ENCODE measurements at regions not wholly inside any gene's neighbourhood (a gene's known extent, or its start where the extent isn't known, plus 50 kb on each side); places are given as distances from the start of the nearest gene placed in this dataset.

DNA sequence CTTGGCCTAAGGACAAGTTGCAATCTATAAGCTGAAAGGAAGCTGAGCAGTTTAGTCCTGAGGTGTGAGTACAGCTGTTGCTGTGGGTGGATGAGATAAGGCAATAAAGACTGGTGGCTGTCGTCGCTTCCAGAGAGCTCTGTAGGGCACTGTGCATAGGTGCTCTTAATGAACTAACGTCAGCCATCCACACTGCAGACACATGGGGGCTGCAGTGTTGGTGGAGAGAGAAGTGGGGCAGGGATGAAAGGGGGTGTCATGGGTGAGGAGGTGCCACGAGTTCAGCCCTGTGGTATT lies 139.9 kb upstream of the IRX3 start:
- 45 to 58% (median 51%) methylated on average over 4 of the region's 4 CpGs for WGBS, 3 donors
- no peaks in the 10 kb centered on the region for H3K36me3 ChIP-seq (ENCODE audit: control insufficient read depth in 3 of 3, insufficient read depth in 2 of 3, low read depth in 1 of 3, low read length in 3 of 3)
- FAIRE-seq, result no peak

DNA sequence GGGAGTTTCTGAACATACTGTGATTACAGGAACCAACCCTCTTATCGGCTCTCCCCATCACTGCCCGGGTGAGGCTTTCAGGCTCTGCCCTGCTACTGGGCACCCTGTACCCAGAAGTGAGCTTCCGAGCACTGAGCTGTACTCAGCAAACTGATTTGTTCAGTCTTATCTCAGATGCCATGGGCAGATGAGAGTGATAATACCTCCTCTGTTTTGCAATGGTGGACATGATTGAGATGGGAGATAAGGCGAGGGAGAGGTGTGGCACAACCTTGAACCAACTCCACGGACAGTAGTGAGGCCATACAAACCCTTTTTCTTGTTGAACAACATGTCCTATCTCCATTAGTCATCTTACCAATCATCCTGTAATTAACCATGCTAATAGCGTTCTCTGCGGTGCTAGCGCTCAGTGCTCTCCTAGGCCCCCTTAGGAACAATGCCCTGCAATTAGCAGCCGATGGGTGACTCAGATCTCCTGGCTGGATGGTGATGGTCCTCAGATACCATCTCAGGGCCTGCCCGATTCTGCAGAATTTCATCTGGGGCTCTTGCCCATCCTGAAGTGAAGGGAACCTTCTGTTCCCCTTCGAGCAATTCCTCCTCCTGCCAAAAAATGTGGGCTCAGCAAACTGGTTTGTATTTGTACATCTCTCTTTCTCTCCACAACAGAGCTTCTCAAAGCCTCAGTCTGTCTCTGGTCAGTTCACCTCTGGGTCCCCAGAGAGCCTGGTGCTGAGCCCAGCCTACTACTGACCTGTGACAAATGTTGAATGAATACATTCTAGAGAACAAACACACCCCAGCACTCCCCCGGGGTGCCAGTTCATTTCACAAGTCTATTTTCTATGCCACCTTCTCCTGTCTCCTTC lies 139.3 kb upstream of the IRX3 start:
- no peak overlapping the region for H3K27ac ChIP-seq (ENCODE audit: low read depth in 1 of 3, low read length in 2 of 3)
- DNase-seq (no peak), FAIRE-seq (no peak)
- H3K27me3 ChIP-seq (ENCODE audit: control insufficient read depth in 3 of 3, insufficient read depth in 3 of 3, low read length in 3 of 3), result peaks cover 0 to 11% (median 3%) of the 10 kb centered on the region in 3 donors
- no peaks in the 10 kb centered on the region for H3K4me1 ChIP-seq (ENCODE audit: control insufficient read depth in 3 of 3, insufficient read depth in 2 of 3, low read depth in 1 of 3, low read length in 2 of 3)
- H3K9me3 ChIP-seq (ENCODE audit: control insufficient read depth in 2 of 2, insufficient read depth in 1 of 2, low read depth in 1 of 2, low read length in 1 of 2), result no peaks in the 10 kb centered on the region
- H3K36me3 ChIP-seq (ENCODE audit: control insufficient read depth in 3 of 3, insufficient read depth in 2 of 3, low read depth in 1 of 3, low read length in 3 of 3), result no peaks in the 10 kb centered on the region
- no peak overlapping the region for H3K4me3 ChIP-seq (ENCODE audit: low read depth in 1 of 3, low read length in 3 of 3)
- 70 to 81% (median 71%) methylated on average over 12 of the region's 12 CpGs for WGBS, 3 donors

More for the DNA sequence above, 139.9 kb upstream of the IRX3 start:
- Histone ChIP-seq H3K27me3 (ENCODE audit: control insufficient read depth in 3 of 3, insufficient read depth in 3 of 3, low read length in 3 of 3) (peaks cover 0 to 16% (median 3%) of the 10 kb centered on the region in 3 donors), H3K4me3 (ENCODE audit: low read depth in 1 of 3, low read length in 3 of 3) (no peak overlapping the region), H3K9me3 (ENCODE audit: control insufficient read depth in 2 of 2, insufficient read depth in 1 of 2, low read depth in 1 of 2, low read length in 1 of 2) (no peaks in the 10 kb centered on the region), H3K4me1 (ENCODE audit: control insufficient read depth in 3 of 3, insufficient read depth in 2 of 3, low read depth in 1 of 3, low read length in 2 of 3) (no peaks in the 10 kb centered on the region), H3K27ac (ENCODE audit: low read depth in 1 of 3, low read length in 2 of 3) (no peak overlapping the region)
- no peak for DNase-seq

- FAIRE-seq (no peak), DNase-seq (no peak)
- WGBS, 3 donors, result 71 to 80% (median 77%) methylated on average over 1 of the region's 1 CpG
- Histone ChIP-seq H3K27ac (ENCODE audit: low read depth in 1 of 3, low read length in 2 of 3) (no peak overlapping the region), H3K4me3 (ENCODE audit: low read depth in 1 of 3, low read length in 3 of 3) (no peak overlapping the region), H3K4me1 (ENCODE audit: control insufficient read depth in 3 of 3, insufficient read depth in 2 of 3, low read depth in 1 of 3, low read length in 2 of 3) (no peaks in the 10 kb centered on the region), H3K36me3 (ENCODE audit: control insufficient read depth in 3 of 3, insufficient read depth in 2 of 3, low read depth in 1 of 3, low read length in 3 of 3) (no peaks in the 10 kb centered on the region), H3K27me3 (ENCODE audit: control insufficient read depth in 3 of 3, insufficient read depth in 3 of 3, low read length in 3 of 3) (peaks cover 0 to 2% (median under 1%) of the 10 kb centered on the region in 3 donors), H3K9me3 (ENCODE audit: control insufficient read depth in 2 of 2, insufficient read depth in 1 of 2, low read depth in 1 of 2, low read length in 1 of 2) (no peaks in the 10 kb centered on the region)
Observed at GRCh38 chr16:54425068-54425467, 138.5 kb upstream of the IRX3 start.

DNA sequence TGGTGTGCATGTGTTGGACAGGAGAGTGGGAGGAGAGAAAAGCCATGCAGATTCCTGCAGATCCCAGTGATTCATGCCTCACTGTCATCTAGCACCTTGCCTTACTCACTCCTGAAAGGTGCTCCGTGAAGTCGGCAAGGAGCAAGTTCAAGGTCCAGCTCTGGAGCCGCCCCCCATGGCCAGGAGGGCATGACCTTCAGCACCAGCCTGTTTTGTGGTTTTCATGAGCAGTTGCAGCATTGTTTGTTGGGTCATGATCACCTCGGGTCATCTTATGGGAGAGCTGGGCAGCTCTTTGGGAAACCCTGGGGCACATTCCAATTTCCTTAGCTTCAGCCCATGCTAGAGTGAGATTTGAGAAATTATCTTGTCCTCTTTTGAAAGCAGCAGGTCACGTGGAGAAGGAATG lies 137.5 kb upstream of the IRX3 start:
- DNase-seq, result no peak
- Histone ChIP-seq H3K27me3 (ENCODE audit: control insufficient read depth in 3 of 3, insufficient read depth in 3 of 3, low read length in 3 of 3) (no peaks in the 10 kb centered on the region), H3K4me3 (ENCODE audit: low read depth in 1 of 3, low read length in 3 of 3) (no peak overlapping the region), H3K27ac (ENCODE audit: low read depth in 1 of 3, low read length in 2 of 3) (no peak overlapping the region), H3K36me3 (ENCODE audit: control insufficient read depth in 3 of 3, insufficient read depth in 2 of 3, low read depth in 1 of 3, low read length in 3 of 3) (no peaks in the 10 kb centered on the region), H3K9me3 (ENCODE audit: control insufficient read depth in 2 of 2, insufficient read depth in 1 of 2, low read depth in 1 of 2, low read length in 1 of 2) (no peaks in the 10 kb centered on the region), H3K4me1 (ENCODE audit: control insufficient read depth in 3 of 3, insufficient read depth in 2 of 3, low read depth in 1 of 3, low read length in 2 of 3) (no peaks in the 10 kb centered on the region)
- FAIRE-seq, result no peak
- 40 to 67% (median 55%) methylated on average over 5 of the region's 5 CpGs for WGBS, 3 donors

DNA sequence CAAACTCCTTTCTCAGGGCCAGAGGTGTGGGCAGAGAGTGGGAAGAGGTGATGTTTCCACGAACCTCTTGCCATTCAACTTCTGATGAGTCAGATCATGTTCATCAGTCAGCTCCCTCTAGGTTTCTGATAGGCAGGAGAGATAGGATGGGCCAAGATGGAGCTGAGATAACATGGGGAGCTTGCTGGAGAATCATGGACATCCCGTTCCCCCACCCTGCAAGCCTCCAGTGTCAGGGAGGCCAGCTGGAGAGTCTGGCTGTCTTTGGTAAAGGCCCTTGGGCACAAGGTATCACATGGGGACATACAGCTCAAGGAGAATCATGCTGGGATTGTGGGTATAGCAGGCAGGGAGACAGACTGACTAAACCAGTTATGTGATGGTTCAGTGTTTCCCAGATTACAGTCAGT lies 136.0 kb upstream of the IRX3 start:
- Histone ChIP-seq H3K4me3 (ENCODE audit: low read depth in 1 of 3, low read length in 3 of 3) (no peak overlapping the region), H3K4me1 (ENCODE audit: control insufficient read depth in 3 of 3, insufficient read depth in 2 of 3, low read depth in 1 of 3, low read length in 2 of 3) (no peaks in the 10 kb centered on the region), H3K27me3 (ENCODE audit: control insufficient read depth in 3 of 3, insufficient read depth in 3 of 3, low read length in 3 of 3) (no peaks in the 10 kb centered on the region), H3K9me3 (ENCODE audit: control insufficient read depth in 2 of 2, insufficient read depth in 1 of 2, low read depth in 1 of 2, low read length in 1 of 2) (no peaks in the 10 kb centered on the region), H3K36me3 (ENCODE audit: control insufficient read depth in 3 of 3, insufficient read depth in 2 of 3, low read depth in 1 of 3, low read length in 3 of 3) (no peaks in the 10 kb centered on the region), H3K27ac (ENCODE audit: low read depth in 1 of 3, low read length in 2 of 3) (no peak overlapping the region)
- 71 to 90% (median 80%) methylated on average over 2 of the region's 2 CpGs for WGBS, 3 donors
- FAIRE-seq (no peak), DNase-seq (no peak)

DNA sequence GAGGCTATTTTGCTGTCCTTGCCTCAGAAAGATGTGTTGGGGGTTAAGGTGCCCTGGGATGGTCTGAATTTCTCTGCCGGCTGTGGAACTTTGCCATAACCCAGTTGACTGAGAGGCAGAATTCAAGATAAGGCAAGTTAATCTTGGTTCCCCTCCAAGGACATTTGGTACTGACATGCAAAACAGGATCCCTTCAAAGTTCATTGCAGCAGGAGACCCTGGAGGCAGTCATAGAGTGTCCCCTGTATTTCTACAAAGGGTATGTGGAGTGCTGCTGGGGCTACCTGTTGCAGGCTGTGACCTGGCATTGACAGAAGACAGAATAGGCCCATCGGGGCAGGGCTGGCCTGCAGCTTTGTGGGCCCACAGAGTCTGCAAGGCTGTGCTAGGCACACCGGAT lies 135.6 kb upstream of the IRX3 start:
- no peak overlapping the region for H3K27ac ChIP-seq (ENCODE audit: low read depth in 1 of 3, low read length in 2 of 3)
- FAIRE-seq, result no peak
- WGBS, 3 donors, result 61 to 77% (median 74%) methylated on average over 3 of the region's 3 CpGs
- no peaks in the 10 kb centered on the region for H3K9me3 ChIP-seq (ENCODE audit: control insufficient read depth in 2 of 2, insufficient read depth in 1 of 2, low read depth in 1 of 2, low read length in 1 of 2)
- no peak overlapping the region for H3K4me3 ChIP-seq (ENCODE audit: low read depth in 1 of 3, low read length in 3 of 3)
- no peaks in the 10 kb centered on the region for H3K27me3 ChIP-seq (ENCODE audit: control insufficient read depth in 3 of 3, insufficient read depth in 3 of 3, low read length in 3 of 3)
- H3K4me1 ChIP-seq (ENCODE audit: control insufficient read depth in 3 of 3, insufficient read depth in 2 of 3, low read depth in 1 of 3, low read length in 2 of 3), result no peaks in the 10 kb centered on the region
- no peaks in the 10 kb centered on the region for H3K36me3 ChIP-seq (ENCODE audit: control insufficient read depth in 3 of 3, insufficient read depth in 2 of 3, low read depth in 1 of 3, low read length in 3 of 3)
- DNase-seq, result no peak

DNA sequence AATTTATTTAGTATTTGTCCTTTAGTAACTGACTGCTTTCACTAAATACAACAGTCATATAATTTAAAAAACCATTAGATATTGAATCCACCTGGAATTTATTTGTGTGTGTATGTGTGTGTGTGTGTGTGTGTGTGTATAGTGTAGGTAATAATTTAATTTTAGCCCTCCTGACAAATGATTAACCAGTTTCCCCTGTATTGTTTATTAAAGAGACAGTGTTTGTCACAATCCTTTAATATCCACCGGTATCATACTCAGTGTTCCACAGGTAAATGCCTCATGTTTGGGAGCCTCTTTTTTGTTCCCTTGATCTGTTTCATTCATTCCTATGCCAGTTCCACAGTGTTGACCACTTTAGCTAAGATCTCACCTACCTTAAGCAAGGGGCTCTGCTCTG lies 134.6 kb upstream of the IRX3 start:
- H3K9me3 ChIP-seq (ENCODE audit: control insufficient read depth in 2 of 2, insufficient read depth in 1 of 2, low read depth in 1 of 2, low read length in 1 of 2), result no peaks in the 10 kb centered on the region
- H3K4me1 ChIP-seq (ENCODE audit: control insufficient read depth in 3 of 3, insufficient read depth in 2 of 3, low read depth in 1 of 3, low read length in 2 of 3), result no peaks in the 10 kb centered on the region
- FAIRE-seq, result no peak
- H3K4me3 ChIP-seq (ENCODE audit: low read depth in 1 of 3, low read length in 3 of 3), result no peak overlapping the region
- WGBS, 3 donors, result 55 to 62% (median 57%) methylated on average over 1 of the region's 1 CpG
- no peak for DNase-seq
- H3K27me3 ChIP-seq (ENCODE audit: control insufficient read depth in 3 of 3, insufficient read depth in 3 of 3, low read length in 3 of 3), result no peaks in the 10 kb centered on the region
- no peak overlapping the region for H3K27ac ChIP-seq (ENCODE audit: low read depth in 1 of 3, low read length in 2 of 3)
- no peaks in the 10 kb centered on the region for H3K36me3 ChIP-seq (ENCODE audit: control insufficient read depth in 3 of 3, insufficient read depth in 2 of 3, low read depth in 1 of 3, low read length in 3 of 3)

DNA sequence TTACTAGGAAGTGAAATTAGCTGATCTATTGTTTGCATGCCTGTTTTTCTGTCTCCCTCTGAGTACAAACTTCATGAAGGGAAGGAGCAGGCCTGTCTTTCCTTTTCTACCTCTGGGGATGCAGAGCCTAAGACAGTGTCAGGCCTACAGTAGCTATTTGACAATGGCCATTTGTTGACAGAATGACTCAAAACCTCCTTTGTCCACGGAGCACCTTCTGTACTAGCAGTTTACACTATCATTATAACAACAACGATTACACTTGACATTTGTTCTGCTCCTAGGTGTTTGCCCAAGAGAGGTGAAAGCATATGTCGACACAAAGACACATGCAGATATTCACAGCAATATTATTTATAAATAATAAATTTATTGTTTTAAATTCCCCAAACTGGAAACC lies 132.3 kb upstream of the IRX3 start:
- H3K36me3 ChIP-seq (ENCODE audit: control insufficient read depth in 3 of 3, insufficient read depth in 2 of 3, low read depth in 1 of 3, low read length in 3 of 3), result no peaks in the 10 kb centered on the region
- FAIRE-seq (no peak), DNase-seq (no peak)
- H3K4me1 ChIP-seq (ENCODE audit: control insufficient read depth in 3 of 3, insufficient read depth in 2 of 3, low read depth in 1 of 3, low read length in 2 of 3), result no peaks in the 10 kb centered on the region
- no peaks in the 10 kb centered on the region for H3K27me3 ChIP-seq (ENCODE audit: control insufficient read depth in 3 of 3, insufficient read depth in 3 of 3, low read length in 3 of 3)
- H3K4me3 ChIP-seq (ENCODE audit: low read depth in 1 of 3, low read length in 3 of 3), result no peak overlapping the region
- 50 to 64% (median 55%) methylated on average over 3 of the region's 3 CpGs for WGBS, 3 donors
- peaks cover 0 to 3% of the 10 kb centered on the region in 2 donors for H3K9me3 ChIP-seq (ENCODE audit: control insufficient read depth in 2 of 2, insufficient read depth in 1 of 2, low read depth in 1 of 2, low read length in 1 of 2)
- no peak overlapping the region for H3K27ac ChIP-seq (ENCODE audit: low read depth in 1 of 3, low read length in 2 of 3)

GRCh38 chr16:54417384-54417783 lies 130.8 kb upstream of the IRX3 start:
- Histone ChIP-seq H3K4me1 (ENCODE audit: control insufficient read depth in 3 of 3, insufficient read depth in 2 of 3, low read depth in 1 of 3, low read length in 2 of 3) (no peaks in the 10 kb centered on the region), H3K4me3 (ENCODE audit: low read depth in 1 of 3, low read length in 3 of 3) (no peak overlapping the region), H3K9me3 (ENCODE audit: control insufficient read depth in 2 of 2, insufficient read depth in 1 of 2, low read depth in 1 of 2, low read length in 1 of 2) (peaks cover 0 to 3% of the 10 kb centered on the region in 2 donors), H3K27ac (ENCODE audit: low read depth in 1 of 3, low read length in 2 of 3) (no peak overlapping the region), H3K27me3 (ENCODE audit: control insufficient read depth in 3 of 3, insufficient read depth in 3 of 3, low read length in 3 of 3) (peaks cover 0 to 4% (median under 1%) of the 10 kb centered on the region in 3 donors), H3K36me3 (ENCODE audit: control insufficient read depth in 3 of 3, insufficient read depth in 2 of 3, low read depth in 1 of 3, low read length in 3 of 3) (no peaks in the 10 kb centered on the region)
- DNase-seq (no peak), FAIRE-seq (no peak)
- WGBS, 3 donors, result 28 to 48% (median 45%) methylated on average over 2 of the region's 2 CpGs

Data from small intestine (tissue), 7 donors.